Testis (tissue), 2 donors: ENCODE measurements at regions not wholly inside any gene's neighbourhood (a gene's known extent, or its start where the extent isn't known, plus 50 kb on each side); places are given as distances from the start of the nearest gene placed in this dataset.

Experiments used
- DNase-seq: peaks from one replicate; pipeline ENCODE4 v3.0.0-alpha.2; 2019
- H3K27ac ChIP-seq, 2 donors: fragments of 200-600 bp; sonication (generic); one replicate each; pipeline ENCODE4 v1.5.1; 2019
- H3K27me3 ChIP-seq: fragments of 200-600 bp; sonication (generic); one replicate; pipeline ENCODE4 v1.5.1; 2019
- H3K36me3 ChIP-seq: fragments of 200-600 bp; sonication (generic); one replicate; pipeline ENCODE4 v1.5.1; 2017; ENCODE audit warnings: low read depth; ENCODE audit errors: missing control alignments
- H3K4me1 ChIP-seq: fragments of 200-600 bp; sonication (generic); one replicate; pipeline ENCODE4 v1.5.1; 2019
- H3K4me3 ChIP-seq, 2 donors: fragments of 200-600 bp; sonication (generic); one replicate each; pipeline ENCODE4 v1.5.1; 2017 to 2019
- H3K9me3 ChIP-seq: fragments of 200-600 bp; sonication (generic); one replicate; pipeline ENCODE4 v1.5.1; 2017
- CTCF ChIP-seq, 3 experiments: fragments of 450-650 bp in 2 of 3; fragments of 200-600 bp in 1 of 3; sonication (generic) in 1 of 3; IDR thresholded peaks; one replicate each; pipeline ENCODE4 v1.5.1; 2016 to 2019; ENCODE audit warnings: antibody characterized with exemption in 3 of 3, mild to moderate bottlenecking in 2 of 3, moderate library complexity in 1 of 3
- POLR2A ChIP-seq: fragments of 450-650 bp; IDR thresholded peaks from one replicate; pipeline ENCODE4 v1.6.1; 2017; ENCODE audit warnings: antibody characterized with exemption, mild to moderate bottlenecking, moderate library complexity
- WGBS, 2 donors: methylation state at CpG; one replicate each; pipeline ENCODE4 v1.1.5; 2018; 5-methylcytosine and 5-hydroxymethylcytosine counted together
- intact Hi-C: fragments of 100-400 bp; cut with DNase I; formaldehyde crosslinking; loops from one replicate; pipeline ENCODE4 v1.15.1; 2023; ENCODE audit warnings: low total_unique reads

- no peaks in the 10 kb centered on the region for H3K27me3 ChIP-seq
- intact Hi-C loops = no loop called here
- H3K27ac ChIP-seq = no peak overlapping the region
- H3K4me1 ChIP-seq = no peaks in the 10 kb centered on the region
- TF ChIP-seq POLR2A = no peak
- no peak for TF ChIP-seq CTCF (IDR thresholded peaks at IDR 0.05)
- DNase-seq = no peak
- no peak overlapping the region for H3K4me3 ChIP-seq
- no peaks in the 10 kb centered on the region for H3K9me3 ChIP-seq
- WGBS, 2 donors = 58 to 80% methylated on average over 11 of the region's 11 CpGs
- no peaks in the 10 kb centered on the region for H3K36me3 ChIP-seq
Observed at GRCh38 chr4:126563389-126563788, 1069.4 kb upstream of the INTU start.

GRCh38 chr4:126564283-126564854 lies 1068.4 kb upstream of the INTU start:
- WGBS, 2 donors = 77 to 82% methylated on average over 5 of the region's 5 CpGs
- DNase-seq = no peak
- Histone ChIP-seq H3K36me3 (no peaks in the 10 kb centered on the region), H3K4me3 (no peak overlapping the region), H3K27me3 (no peaks in the 10 kb centered on the region), H3K27ac (no peak overlapping the region), H3K9me3 (no peaks in the 10 kb centered on the region), H3K4me1 (no peaks in the 10 kb centered on the region)
- intact Hi-C loops = no loop called here
- TF ChIP-seq CTCF (IDR thresholded peaks at IDR 0.05) (no peak), POLR2A (no peak)

GRCh38 chr4:126568652-126569570 lies 1063.8 kb upstream of the INTU start:
- 74 to 80% methylated on average over 7 of the region's 7 CpGs for WGBS, 2 donors
- intact Hi-C loops = no loop called here
- no peak for TF ChIP-seq CTCF (IDR thresholded peaks at IDR 0.05)
- TF ChIP-seq POLR2A = no peak
- Histone ChIP-seq H3K36me3 (no peaks in the 10 kb centered on the region), H3K27ac (no peak overlapping the region), H3K9me3 (no peaks in the 10 kb centered on the region), H3K4me3 (no peak overlapping the region), H3K4me1 (no peaks in the 10 kb centered on the region), H3K27me3 (no peaks in the 10 kb centered on the region)
- DNase-seq = no peak

GRCh38 chr4:126572264-126572663 lies 1060.5 kb upstream of the INTU start:
- TF ChIP-seq POLR2A (no peak), CTCF (IDR thresholded peaks at IDR 0.05) (no peak)
- Histone ChIP-seq H3K27ac (no peak overlapping the region), H3K27me3 (no peaks in the 10 kb centered on the region), H3K4me3 (no peak overlapping the region), H3K9me3 (no peaks in the 10 kb centered on the region), H3K4me1 (no peaks in the 10 kb centered on the region), H3K36me3 (no peaks in the 10 kb centered on the region)
- DNase-seq = no peak
- 71 to 76% methylated on average over 2 of the region's 2 CpGs for WGBS, 2 donors
- intact Hi-C loops = no loop called here
